Mesothelial cell of epicardium (in vitro differentiated cells): ENCODE measurements at regions not wholly inside any gene's neighbourhood (a gene's known extent, or its start where the extent isn't known, plus 50 kb on each side); places are given as distances from the start of the nearest gene placed in this dataset.

Experiments used
- DNase-seq, 2 experiments: peaks; one replicate each; pipeline ENCODE4 v3.0.0; 2021; ENCODE audit warnings: low spot score in 2 of 2; ENCODE audit not compliant: unreplicated experiment in 2 of 2
- H3K27ac Mint-ChIP-seq: 2 replicates; pipeline ENCODE4 v1.8.0; 2021; ENCODE audit warnings: mixed read lengths
- H3K27me3 Mint-ChIP-seq: 2 replicates; pipeline ENCODE4 v1.8.0; 2021; ENCODE audit warnings: low read depth, mixed read lengths
- H3K36me3 Mint-ChIP-seq: 2 replicates; pipeline ENCODE4 v1.8.0; 2021; ENCODE audit warnings: mixed read lengths
- H3K4me1 Mint-ChIP-seq: 2 replicates; pipeline ENCODE4 v1.8.0; 2021; ENCODE audit warnings: mixed read lengths
- H3K4me3 Mint-ChIP-seq: 2 replicates; pipeline ENCODE4 v1.8.0; 2021; ENCODE audit warnings: mild to moderate bottlenecking, moderate library complexity, mixed read lengths
- H3K9me3 Mint-ChIP-seq: 2 replicates; pipeline ENCODE4 v1.8.0; 2021; ENCODE audit warnings: mixed read lengths
- CTCF ChIP-seq: fragments of 200-600 bp; sonication (generic); IDR thresholded peaks from one replicate; pipeline ENCODE4 v1.5.0; 2021; ENCODE audit warnings: antibody characterized with exemption; ENCODE audit not compliant: unreplicated experiment

DNA sequence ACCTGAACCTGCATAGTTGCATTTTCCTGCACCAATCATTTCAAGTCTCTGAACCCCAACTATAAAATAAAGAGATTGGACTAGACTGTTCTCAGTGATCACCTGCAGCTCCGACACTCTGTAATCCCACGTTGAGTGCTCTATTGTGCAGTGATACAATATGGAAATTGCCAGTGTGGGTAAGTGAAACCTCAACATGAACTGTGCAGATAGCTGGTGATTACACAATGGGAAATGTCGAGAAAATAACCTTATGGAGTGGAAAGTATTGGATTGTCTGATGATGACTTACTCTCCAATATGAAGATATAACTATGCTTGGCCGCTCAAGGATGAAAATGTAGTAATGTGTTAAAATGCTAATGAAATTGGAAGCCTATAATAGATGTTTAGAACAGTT lies 293.1 kb upstream of the BRINP1 start:
- DNase-seq = no peak
- Mint-ChIP-seq H3K4me3 (no peak overlapping the region), H3K9me3 (no peaks in the 10 kb centered on the region), H3K4me1 (no peaks in the 10 kb centered on the region), H3K27ac (no peak overlapping the region), H3K27me3 (peaks cover 13% of the 10 kb centered on the region), H3K36me3 (no peaks in the 10 kb centered on the region)
- TF ChIP-seq CTCF = no peak

GRCh38 chr9:119652931-119653330 lies 283.7 kb upstream of the BRINP1 start:
- no peaks in the 10 kb centered on the region for H3K4me1 Mint-ChIP-seq
- H3K4me3 Mint-ChIP-seq = no peak overlapping the region
- no peaks in the 10 kb centered on the region for H3K9me3 Mint-ChIP-seq
- TF ChIP-seq CTCF = no peak
- DNase-seq = no peak
- peaks cover 38% of the 10 kb centered on the region for H3K27me3 Mint-ChIP-seq
- no peaks in the 10 kb centered on the region for H3K36me3 Mint-ChIP-seq
- H3K27ac Mint-ChIP-seq = no peak overlapping the region

DNA sequence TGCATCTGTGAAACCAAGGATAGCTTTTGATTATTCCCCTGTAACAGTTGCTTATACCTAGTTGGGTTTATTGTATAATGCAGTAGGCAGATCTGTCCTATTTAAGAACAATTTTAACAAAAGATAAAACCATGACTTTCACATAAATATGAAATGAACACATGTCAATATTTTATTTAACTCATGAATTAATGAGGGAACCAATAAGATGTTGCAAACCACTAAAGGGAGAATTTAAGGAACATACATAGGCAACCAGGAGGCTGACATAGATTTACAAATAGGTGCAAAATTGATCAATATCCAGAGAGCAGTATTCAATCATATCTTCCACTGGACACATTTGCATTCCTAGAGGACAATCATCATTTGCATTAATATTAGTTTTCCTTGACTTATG lies 280.0 kb upstream of the BRINP1 start:
- H3K27me3 Mint-ChIP-seq = peaks cover 36% of the 10 kb centered on the region

GRCh38 chr9:119639287-119639955 lies 270.2 kb upstream of the BRINP1 start:
- peaks cover under 1% of the 10 kb centered on the region for H3K27me3 Mint-ChIP-seq
- H3K36me3 Mint-ChIP-seq = no peaks in the 10 kb centered on the region
- no peaks in the 10 kb centered on the region for H3K9me3 Mint-ChIP-seq
- TF ChIP-seq CTCF = no peak
- H3K4me3 Mint-ChIP-seq = no peak overlapping the region
- no peak for DNase-seq
- H3K4me1 Mint-ChIP-seq = no peaks in the 10 kb centered on the region
- no peak overlapping the region for H3K27ac Mint-ChIP-seq

More for the DNA sequence above, 280.0 kb upstream of the BRINP1 start:
- H3K4me3 Mint-ChIP-seq = no peak overlapping the region
- H3K9me3 Mint-ChIP-seq = no peaks in the 10 kb centered on the region
- H3K27ac Mint-ChIP-seq = no peak overlapping the region
- H3K36me3 Mint-ChIP-seq = no peaks in the 10 kb centered on the region
- H3K4me1 Mint-ChIP-seq = no peaks in the 10 kb centered on the region
- no peak for TF ChIP-seq CTCF
- DNase-seq = no peak

- Mint-ChIP-seq H3K36me3 (no peaks in the 10 kb centered on the region), H3K27me3 (peaks cover 2% of the 10 kb centered on the region), H3K27ac (no peak overlapping the region), H3K9me3 (no peaks in the 10 kb centered on the region), H3K4me3 (no peak overlapping the region), H3K4me1 (no peaks in the 10 kb centered on the region)
- no peak for DNase-seq
- no peak for TF ChIP-seq CTCF
Observed at GRCh38 chr9:119634006-119634405, 264.8 kb upstream of the BRINP1 start.

DNA sequence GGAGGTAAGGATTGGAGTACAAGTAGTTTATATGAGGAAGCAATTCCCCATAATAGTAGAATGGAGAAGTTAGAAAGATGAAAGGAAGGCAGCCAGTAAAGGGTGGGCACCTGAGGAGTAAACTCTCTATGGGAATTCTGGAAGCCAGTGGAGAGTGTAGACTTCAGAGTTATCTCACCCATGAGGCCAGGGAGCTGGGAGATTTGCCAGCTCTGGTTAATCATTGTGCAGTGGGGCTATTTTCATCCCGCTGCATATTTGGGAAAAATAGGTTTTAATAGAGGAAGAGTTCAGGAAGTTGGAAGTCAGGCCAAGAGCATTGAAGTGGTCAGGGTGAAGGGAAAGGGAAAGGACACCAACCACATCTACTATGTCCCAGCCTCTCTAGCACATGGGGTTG lies 242.3 kb upstream of the BRINP1 start:
- no peak for TF ChIP-seq CTCF
- Mint-ChIP-seq H3K9me3 (peaks cover 4% of the 10 kb centered on the region), H3K36me3 (no peaks in the 10 kb centered on the region), H3K4me1 (no peaks in the 10 kb centered on the region), H3K27ac (no peak overlapping the region), H3K27me3 (peaks cover 53% of the 10 kb centered on the region), H3K4me3 (no peak overlapping the region)
- DNase-seq = no peak
